ENCODE measurements at regions not wholly inside any gene's neighbourhood (a gene's known extent, or its start where the extent isn't known, plus 50 kb on each side); places are given as distances from the start of the nearest gene placed in this dataset.

DNA sequence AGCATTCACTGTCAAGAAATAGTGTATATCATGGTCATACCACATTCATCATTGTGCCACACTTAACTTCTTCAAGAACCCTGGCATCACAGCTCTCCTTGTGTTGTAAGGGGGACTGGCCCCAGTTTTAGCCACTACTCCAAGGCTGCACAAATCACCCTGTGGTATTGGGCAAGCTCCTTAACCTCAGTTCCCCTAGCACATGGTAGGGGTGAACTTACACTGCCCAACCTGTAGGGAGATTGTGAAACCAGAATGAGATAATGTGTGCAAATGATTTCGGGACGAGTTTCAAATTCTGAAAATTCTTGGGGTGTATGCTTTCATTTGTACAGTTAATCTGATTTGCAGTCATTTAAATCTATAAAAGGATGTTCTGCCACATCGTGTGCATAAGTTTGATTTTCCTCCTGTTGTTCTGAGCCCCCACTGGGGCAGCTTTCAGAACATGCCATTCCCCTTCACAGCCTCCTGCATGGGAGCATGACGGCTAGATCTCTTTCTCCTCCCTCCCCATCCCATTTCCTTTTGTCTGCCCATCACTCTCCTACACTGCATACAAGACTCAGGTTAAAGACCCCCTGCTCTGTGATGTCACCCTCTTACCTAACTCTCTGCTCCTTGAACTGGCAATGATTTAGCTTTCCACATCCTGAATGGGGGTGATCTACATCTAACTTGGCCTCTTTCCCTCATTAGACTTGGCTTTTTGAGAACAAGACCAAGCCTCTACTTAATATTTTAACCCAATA, 290.3 kb downstream of the CHRM3 start:
- no peak for DNase-seq

DNA sequence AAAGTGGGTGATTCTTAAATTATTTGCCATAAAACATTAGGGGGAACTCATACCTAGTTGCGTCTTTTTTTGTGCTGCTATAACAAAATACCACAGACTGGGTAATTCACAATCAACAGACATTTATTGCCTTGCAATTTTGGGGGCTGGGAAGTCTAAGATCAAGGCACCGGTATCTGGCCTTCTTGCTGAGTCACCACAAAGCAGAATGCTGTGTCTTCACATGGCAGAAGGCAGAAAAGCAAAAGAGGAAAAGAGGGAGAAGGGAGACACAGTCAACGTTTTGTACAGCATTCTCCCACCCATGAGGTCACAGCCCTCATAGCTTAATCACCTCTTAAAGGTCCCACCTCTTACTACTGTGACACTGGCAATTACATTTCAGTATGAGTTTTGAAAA, 291.0 kb downstream of the CHRM3 start:
- DNase-seq = no peak

DNA sequence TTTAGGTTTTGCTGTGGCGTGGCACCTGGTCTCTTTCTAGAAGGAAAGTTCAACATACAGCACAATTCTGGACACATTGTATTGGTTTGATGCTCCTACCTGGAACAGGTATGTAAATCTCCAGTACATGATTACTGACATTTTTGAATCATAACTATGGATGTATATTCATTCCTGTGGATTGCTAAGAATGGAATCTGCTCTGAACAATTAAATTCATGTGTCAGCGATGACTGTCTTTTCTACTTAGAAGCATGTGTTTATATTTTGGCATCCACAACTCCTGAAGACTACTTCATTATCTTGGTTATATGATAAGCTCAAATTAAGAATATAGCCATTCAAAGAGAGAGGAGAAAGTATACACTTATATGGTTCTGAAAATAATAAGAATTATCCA, 291.8 kb downstream of the CHRM3 start:
- no peak for DNase-seq

DNA sequence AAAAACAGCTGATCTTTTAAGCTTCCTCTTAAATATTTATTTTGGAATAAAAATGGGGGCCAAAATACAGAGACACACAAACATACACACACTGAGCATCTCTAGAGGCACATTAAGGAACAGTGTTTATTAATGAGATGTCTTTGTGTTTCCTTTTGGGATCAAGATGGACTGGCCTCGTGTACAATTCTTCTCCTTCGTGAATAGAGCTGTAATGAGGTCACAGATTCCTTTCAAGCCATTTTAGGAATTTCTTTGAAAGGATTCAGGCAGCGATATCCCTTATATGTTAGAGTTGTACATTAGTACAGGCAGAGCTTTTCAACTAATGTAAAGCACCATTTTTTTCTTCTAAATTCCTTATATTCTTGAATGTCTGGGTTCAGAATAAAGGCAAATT, 295.7 kb downstream of the CHRM3 start:
- DNase-seq = no peak

DNA sequence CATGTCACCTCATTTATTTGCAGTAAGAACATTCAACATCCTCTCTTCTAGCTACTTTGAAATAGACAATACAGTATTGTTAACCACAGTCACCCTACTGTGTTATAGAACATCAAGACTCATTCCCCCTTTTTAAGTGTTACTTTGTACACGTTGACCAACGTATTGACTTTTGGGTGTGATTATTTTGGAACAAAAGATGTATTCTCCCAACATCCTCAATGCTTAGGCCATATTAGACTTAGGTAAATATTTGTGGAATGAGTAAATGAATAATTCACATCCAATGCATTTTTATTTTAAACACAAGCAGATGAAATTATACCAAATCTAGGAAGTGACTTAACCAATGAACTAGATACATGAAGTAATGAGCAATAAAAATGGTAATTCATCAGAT, 296.6 kb downstream of the CHRM3 start:
- no peak for DNase-seq

DNA sequence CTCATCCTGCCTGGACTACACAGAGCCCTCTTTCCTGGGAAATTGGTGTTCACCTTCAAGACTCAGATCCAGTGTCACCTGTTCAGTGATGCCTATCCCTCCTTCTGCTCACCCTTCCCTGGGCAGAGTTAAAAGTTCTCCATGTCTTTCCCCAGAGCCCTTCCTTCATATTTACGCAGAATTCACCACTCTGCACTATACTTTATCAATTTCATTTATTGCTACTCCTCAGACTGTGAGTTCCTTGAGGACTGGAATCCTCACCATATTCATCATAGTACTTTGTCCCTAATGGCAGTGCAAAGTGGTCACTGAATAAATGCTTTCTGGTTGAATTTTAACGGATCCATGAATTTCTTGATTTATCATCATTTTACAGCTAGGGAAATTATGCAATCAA, 300.0 kb downstream of the CHRM3 start:
- DNase-seq = no peak

DNA sequence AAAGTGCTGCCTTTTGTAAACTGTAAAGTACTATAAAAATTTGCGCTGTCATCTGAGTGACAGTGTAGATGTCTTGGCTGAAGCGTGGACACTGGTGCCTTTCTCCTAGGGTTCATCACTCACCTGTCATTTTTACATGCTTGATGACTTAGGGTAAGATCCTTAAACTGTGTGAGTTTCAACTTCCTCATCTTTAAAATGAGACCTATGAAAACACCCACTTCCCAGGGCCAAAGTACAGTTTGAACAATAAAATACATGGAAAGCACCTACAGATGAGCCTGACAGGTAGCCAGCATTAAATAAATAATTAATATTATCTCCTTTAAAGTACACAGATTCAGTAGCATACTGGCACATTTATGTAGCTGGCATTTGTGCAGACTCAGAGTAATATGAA, 309.9 kb downstream of the CHRM3 start:
- DNase-seq = no peak

DNA sequence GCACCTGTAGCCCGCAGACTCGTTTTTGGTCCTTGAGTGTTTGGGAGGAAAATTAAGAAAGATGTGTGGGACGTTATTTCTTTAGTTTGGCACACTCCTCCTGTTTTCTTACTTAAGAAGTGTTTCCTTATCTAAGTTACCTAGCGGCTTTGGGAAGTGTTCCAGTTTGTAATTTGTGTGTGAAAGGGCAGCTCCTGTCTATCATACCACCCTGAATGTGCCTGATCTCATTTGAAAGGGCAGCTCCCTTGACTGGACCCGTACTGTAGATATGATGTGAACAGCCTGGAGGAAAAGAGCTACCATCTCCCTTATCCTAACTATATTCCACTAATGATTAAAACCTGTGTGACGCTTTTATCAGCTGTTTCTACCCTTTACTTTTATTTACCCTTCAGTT, 314.3 kb downstream of the CHRM3 start:
- no peak for DNase-seq

DNA sequence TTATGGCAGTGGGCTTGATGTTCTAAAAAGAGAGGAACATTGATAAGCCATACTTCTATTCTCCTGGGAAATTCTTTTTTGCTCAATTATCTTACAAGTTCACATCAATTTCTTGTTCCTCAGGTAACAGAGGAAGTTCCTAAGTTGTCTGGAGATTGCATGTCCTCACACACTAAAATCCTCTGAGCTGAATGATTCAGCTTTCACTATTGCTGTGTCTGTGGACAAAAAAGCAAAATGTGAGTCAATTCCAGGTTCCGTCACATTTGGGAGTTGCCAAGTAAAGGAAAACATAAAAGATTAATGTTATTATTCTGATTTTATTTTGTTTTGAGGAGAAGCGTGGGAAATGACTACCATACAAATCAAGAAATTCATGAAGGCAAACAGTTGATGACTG, 316.7 kb downstream of the CHRM3 start:
- no peak for DNase-seq

DNA sequence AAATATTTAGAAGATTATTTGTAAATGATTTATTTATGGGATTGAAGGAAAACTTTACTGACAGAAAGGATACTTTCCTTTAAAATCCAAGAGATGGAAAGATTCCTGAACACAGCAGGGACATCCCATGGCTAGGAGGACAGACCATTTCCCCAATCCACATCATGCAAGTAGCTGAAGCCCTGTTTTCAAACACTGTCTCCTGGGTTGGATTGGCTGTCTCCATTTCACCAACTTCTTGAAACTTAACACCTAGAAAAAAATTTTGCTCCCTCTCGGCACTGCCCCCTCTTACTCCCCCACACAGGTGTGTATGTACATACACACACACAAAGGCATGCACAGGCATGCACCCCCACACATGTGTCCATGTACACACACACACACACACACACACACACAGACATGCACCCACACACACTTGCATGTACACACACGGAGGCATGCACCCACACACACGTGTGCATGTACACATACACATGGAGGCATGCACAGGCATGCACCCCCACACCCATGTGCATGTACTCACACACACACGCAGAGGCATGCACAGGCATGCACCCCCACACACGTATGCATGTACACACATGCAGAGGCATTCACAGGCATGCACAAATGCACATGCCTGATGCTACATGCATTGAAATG, 320.0 kb downstream of the CHRM3 start:
- DNase-seq = no peak

DNA sequence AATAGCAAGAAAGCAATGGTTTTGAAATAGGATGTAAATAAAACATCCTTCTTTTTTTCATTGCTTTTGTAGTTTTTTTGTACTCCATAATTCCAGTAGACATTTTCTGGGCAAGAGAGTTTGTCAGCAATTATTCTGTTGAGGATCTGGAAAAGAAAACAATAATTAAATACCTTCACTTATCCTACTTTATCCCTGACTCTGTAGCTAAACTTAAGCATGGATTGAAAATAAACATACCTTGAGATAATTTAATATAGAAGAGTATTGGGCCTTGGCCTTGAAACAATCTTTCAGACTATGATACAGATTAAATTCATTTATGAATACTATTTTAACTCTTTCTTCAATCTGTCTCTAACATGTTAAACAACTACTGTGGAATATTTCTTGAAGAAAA, 321.2 kb downstream of the CHRM3 start:
- no peak for DNase-seq

DNA sequence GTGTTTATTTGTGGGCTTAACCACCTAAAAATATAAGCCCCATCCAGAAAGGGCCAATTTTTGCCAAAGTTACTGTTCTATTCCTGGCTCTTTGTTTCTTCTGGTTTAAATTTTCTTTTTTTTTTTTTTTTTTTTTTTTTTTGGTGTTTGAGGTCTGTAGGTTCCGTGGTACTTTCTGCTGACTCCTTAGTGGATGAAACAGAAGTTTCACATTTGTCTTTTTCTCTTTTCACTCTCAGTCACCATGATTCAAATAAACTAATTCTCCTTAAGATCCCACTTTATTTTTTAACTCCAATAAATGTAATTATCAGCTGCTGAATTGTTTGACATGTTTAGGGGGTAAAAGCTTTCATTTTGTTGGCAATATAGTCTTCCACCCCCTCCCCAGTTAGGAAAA, 322.3 kb downstream of the CHRM3 start:
- no peak for DNase-seq

DNA sequence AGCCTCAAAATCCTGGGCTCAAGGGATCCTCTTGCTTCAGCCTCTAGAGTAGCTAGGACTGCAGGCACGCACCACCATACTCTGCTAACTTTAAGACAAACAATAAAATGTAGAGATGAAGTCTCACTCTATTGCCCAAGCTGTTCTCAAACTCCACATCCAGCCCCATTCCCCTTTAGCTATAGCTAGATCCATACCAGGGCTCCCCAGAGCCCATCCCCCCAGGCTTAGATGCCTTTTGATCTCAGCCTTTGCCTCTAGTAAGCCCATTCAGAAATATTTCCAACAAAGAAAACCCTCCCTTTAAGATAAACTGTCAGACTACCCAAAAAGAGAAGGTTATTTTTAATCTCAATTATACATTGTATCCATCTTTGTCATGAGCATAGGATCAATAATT, 325.4 kb downstream of the CHRM3 start:
- no peak for DNase-seq

DNA sequence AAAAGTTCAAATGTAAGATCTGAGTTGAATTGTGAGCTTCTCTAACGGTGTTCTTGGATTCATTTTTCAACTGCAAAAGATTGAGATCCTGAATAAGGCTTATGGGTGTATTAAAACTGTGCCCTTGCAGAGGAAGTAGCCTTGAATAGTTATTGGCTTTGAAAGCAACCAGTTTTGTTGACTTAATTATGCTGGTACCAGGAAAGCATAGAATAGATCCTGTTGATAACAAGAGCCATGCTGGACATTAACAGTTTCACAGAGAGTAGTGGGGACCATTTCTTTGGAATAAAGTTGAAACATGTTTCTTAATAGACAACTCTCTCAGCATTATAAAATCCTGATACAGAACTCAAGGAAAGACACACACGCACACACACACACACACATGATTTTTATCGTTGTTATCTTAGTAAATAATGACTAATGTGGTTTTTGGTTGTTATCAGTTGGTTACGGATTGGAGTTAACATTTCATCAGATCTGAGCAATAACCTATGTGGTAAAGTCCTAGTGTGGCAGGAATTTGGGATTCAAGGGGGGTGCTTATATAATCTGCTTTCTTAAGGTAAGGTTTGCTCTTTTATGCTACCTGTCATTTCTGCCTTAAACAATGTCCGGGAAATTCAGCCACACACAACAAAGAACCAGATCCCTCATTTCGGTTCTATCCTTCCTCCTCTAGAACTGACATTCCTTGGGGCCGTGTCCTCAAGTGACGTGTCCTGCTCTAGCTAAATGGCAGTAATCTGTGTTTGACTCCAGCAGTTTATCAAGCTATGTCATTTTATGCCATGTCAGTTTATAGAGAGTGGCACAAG, 330.9 kb downstream of the CHRM3 start:
- no peak for DNase-seq

DNA sequence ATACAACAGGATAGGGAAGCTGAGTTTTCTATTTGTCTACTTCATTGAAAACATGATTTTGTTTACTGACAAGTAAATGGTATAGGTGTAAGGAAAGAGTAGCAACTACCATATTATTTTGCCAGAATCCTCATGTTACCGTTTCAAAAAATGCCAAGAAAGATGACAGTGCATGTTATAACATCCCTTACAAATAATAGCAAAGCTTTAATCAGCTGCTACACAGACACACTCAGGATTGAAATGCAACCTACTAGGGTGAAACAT, 331.5 kb downstream of the CHRM3 start:
- DNase-seq = no peak

DNA sequence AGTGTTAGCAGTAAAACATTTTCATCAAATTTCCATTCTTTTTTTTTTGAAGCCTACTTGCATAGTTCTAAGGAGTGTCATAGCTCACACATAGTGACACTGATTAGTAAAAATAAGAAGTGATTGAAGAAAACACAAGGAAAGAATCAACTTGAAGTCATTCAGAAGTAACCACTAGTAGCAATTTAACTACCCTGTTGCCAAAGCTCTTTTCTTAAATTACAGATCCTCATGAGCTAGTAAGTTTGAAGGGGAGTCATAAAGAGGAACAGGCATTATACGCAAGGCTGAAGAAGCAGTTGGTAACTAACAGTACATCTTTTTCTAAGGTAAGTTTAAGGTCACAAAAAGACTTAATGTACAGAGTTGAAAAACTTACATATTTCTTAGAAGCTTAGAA, 332.2 kb downstream of the CHRM3 start:
- no peak for DNase-seq

DNA sequence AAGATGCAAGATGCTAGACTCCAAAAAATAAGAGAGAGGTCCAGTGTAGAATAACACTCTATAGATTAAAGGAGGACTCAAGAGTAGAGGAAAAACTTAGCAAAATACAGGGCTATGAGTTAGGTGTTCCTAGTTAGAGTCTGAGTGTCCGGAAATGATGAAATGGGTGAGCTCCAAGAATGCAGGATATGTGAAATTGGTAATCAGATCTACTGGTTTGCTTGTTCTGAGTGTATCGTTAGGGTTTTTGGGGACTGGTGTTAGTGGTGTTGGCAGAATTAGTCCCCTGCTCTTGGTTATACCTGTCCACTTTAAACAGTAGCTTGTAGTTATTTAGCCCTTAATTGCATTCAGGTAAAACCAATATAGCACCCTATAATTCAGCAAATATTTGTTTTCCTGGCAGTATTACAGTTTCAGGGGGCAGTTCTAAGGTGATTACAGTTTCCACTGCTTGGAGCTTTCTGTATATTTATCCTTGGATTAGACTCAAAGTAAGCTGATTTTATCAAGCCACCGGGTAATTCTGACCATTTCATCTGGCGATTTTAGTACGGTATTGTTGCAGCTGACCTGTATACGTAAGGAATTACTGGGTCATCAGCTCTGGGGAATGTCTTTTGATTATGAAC, 332.7 kb downstream of the CHRM3 start:
- no peak for DNase-seq

DNA sequence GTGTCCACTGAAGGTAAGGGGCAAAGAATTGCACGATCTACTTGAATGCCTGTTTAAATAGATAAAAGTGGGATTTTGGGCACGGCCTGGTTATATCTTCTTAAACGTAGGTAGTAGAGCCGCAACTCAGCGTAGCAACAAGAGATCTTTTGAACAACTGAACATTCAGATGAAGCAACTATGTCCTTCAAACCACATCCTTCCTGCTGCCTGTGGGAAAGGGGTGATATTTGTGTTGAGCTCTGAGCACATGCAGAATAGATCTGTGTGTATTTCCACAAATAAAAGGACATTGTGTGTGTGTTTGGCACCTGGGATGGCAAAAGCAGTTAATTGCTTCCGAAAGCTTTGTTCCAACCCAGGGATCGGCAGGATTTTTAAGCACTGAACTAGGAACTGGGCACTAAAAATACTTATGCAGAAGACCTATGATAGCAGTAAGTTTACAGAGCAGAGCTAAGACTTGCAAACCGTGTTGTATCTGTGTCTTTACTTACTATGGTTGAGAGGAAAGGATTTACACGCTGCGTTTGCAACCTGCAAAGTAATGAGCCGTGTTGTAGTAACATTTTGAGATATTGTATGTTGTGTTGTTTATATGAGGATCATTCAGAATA, 333.4 kb downstream of the CHRM3 start:
- DNase-seq = no peak

DNA sequence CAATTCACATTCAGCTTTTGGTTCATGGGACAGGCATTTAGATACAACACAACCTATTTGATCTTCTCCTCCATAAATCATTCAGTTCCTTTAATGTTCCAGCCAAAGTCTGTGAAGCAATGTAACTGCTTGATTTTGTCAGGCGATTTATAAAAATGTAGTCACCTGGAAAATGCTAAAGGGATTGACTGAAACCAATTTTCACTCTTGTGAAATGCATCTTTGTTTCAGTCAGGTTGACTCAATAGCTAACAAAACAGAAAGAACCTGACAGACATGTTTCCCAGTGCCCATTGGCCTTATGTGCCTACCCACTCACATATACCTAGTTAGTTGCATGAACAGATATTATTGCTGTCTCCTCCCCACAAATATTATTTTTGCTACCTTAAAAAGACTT, 335.7 kb downstream of the CHRM3 start:
- no peak for DNase-seq

DNA sequence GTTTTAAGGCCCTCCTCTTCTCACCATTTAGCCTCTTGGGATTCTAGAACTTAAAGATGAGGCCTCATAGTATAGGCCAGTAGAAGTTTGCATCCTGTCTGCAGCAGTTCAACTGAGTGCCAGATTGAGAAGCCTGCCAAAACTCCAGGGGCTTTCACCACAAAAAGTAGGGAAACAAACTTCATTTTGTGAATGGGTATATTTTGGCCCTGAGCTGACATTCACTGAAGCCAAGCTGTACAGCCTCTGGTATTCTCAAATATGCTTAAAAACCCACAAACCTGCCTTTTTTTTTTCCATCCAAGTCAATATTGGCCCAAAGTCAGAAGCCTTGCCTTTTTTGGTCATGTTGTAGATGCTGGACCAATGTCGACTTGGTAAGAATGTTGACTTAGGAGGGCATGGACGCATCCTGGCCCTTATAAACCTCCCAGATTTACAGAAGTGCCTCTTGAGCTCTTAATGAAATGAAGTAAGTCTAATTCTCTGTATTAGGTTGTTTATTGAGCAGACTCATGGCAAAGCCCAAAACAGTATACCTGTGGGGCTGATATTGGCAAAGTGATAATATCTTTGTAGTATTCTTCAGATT, 337.5 kb downstream of the CHRM3 start:
- DNase-seq = no peak

DNA sequence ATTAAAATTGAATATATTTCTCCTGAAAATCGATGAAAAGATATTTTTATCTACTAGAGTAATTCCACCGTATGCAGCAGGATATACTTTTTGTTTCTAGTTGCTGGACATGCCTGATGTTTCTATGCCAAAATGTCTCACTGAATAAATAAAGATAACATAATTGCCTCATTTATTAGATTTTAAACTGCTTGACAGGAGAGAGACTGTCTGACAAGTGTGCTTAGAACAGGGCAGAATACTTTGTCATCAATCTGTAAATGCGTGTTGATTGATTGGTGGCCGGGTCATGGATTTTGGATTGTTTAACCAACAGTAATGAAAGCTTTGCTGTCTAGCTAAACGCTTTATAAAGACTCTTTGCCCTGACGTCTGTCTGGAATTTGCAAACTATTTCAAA, 339.0 kb downstream of the CHRM3 start:
- no peak for DNase-seq

DNA sequence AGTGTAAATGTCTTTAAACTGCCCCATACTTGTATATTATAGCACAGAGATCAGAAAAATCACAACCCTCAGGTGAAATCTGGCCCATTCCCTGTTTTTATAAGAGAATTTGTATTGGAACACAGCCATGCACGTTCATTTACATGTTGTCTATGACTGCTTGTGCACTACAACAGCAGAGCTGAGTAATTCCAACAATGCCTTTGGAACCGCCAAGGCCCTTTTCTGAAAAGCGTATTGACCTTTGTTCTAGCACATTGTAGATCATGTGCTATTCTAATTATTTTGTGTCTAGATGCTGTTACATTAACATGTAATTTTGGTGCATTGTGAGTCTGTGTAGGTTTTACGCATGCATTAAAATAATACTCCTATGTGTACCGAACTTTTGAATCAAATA, 339.6 kb downstream of the CHRM3 start:
- DNase-seq = no peak

All from amygdala (tissue), 56 donors.